Neural crest cell (in vitro differentiated cells): ENCODE measurements at regions not wholly inside any gene's neighbourhood (a gene's known extent, or its start where the extent isn't known, plus 50 kb on each side); places are given as distances from the start of the nearest gene placed in this dataset.

ENCODE experiments used
- DNase-seq: peaks from one replicate; pipeline ENCODE4 v3.0.0; 2021; ENCODE audit warnings: low read depth, mixed read lengths, low spot score
- H3K27ac Mint-ChIP-seq: one replicate; pipeline ENCODE4 v1.8.0; 2021; ENCODE audit warnings: mild to moderate bottlenecking, mixed read lengths; ENCODE audit not compliant: unreplicated experiment
- H3K27me3 Mint-ChIP-seq: 2 replicates; pipeline ENCODE4 v1.8.0; 2021; ENCODE audit warnings: low read depth, mild to moderate bottlenecking, mixed read lengths
- H3K36me3 Mint-ChIP-seq: 2 replicates; pipeline ENCODE4 v1.8.0; 2021; ENCODE audit warnings: low read depth, mild to moderate bottlenecking, mixed read lengths
- H3K4me1 Mint-ChIP-seq: 2 replicates; pipeline ENCODE4 v1.8.0; 2021; ENCODE audit warnings: mixed read lengths
- H3K4me3 Mint-ChIP-seq: one replicate; pipeline ENCODE4 v1.8.0; 2021; ENCODE audit warnings: mild to moderate bottlenecking, mixed read lengths
- H3K9me3 Mint-ChIP-seq: 2 replicates; pipeline ENCODE4 v1.8.0; 2021; ENCODE audit warnings: mixed read lengths
- TF ChIP-seq, protein P1 (sequence below): fragments of 200-600 bp; sonication (generic); conservative IDR thresholded peaks from 2 replicates; pipeline ENCODE4 v1.5.0; 2021; ENCODE audit warnings: antibody characterized with exemption, mild to moderate bottlenecking

DNA sequence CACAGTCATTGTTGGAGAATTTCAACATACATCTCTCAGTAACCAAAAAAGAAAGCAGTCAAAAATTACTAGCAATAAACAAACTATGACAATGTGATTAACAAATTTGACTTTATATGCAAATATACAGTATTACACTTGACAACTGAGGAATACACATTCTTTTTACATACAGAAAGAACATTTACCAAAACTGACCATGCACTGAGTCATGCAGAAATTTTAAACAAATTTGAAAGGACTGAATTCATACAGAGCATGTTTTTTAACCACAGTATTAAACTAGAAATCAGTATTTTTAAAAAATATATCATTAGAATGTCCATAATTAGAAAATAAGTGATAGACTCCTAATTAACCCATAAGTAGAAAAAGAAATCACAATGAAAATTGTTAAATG, 420.1 kb downstream of the TBC1D4 start:
- Mint-ChIP-seq H3K4me3 (no peak overlapping the region), H3K27me3 (no peaks in the 10 kb centered on the region), H3K9me3 (peaks cover 3% of the 10 kb centered on the region), H3K27ac (no peak overlapping the region), H3K4me1 (no peaks in the 10 kb centered on the region), H3K36me3 (no peaks in the 10 kb centered on the region)
- TF ChIP-seq, protein P1, sequence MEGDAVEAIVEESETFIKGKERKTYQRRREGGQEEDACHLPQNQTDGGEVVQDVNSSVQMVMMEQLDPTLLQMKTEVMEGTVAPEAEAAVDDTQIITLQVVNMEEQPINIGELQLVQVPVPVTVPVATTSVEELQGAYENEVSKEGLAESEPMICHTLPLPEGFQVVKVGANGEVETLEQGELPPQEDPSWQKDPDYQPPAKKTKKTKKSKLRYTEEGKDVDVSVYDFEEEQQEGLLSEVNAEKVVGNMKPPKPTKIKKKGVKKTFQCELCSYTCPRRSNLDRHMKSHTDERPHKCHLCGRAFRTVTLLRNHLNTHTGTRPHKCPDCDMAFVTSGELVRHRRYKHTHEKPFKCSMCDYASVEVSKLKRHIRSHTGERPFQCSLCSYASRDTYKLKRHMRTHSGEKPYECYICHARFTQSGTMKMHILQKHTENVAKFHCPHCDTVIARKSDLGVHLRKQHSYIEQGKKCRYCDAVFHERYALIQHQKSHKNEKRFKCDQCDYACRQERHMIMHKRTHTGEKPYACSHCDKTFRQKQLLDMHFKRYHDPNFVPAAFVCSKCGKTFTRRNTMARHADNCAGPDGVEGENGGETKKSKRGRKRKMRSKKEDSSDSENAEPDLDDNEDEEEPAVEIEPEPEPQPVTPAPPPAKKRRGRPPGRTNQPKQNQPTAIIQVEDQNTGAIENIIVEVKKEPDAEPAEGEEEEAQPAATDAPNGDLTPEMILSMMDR = no peak
- no peak for DNase-seq

DNA sequence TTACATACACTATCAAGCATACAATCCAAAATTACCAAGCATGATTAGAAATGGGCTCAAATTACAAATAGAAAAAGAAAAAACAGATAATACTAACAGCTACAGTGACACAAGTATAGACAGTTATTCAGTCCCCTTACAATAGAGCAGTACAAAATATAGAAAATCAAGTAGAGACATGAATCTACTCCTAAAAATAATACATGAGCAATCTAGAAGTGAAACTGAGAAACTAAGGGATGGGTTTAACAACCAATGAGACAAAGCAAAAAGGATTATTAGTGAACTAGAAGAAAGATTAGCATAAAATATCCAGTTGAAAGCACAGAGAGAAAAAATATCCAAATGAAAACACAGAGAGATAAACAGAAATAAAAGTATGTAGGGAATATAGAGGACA, 426.7 kb downstream of the TBC1D4 start:
- H3K27ac Mint-ChIP-seq = no peak overlapping the region
- DNase-seq = no peak
- H3K36me3 Mint-ChIP-seq = no peaks in the 10 kb centered on the region
- H3K9me3 Mint-ChIP-seq = no peaks in the 10 kb centered on the region
- TF ChIP-seq, protein P1 = no peak
- no peak overlapping the region for H3K4me3 Mint-ChIP-seq
- H3K27me3 Mint-ChIP-seq = no peaks in the 10 kb centered on the region
- H3K4me1 Mint-ChIP-seq = no peaks in the 10 kb centered on the region

DNA sequence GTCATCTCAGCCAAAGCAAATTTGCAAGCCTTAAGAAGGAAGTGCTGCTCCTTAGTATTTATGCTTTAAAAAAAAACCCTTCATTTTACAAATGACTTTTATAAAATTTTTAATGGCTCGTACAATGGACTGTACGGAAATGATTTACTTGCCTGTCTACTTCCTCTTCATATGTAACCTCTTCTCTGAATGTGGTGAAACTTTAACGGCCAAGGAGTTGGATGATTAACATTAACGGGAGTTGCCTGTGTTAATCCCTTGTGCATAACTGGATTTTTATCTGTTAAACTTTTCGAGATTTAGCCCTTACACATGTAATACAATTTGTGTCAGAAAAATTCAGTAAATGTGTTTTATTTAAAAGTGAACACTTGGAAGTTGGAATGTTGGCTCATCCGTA, 429.4 kb downstream of the TBC1D4 start:
- H3K36me3 Mint-ChIP-seq = no peaks in the 10 kb centered on the region
- H3K4me1 Mint-ChIP-seq = no peaks in the 10 kb centered on the region
- DNase-seq = no peak
- no peaks in the 10 kb centered on the region for H3K27me3 Mint-ChIP-seq
- peaks cover 5% of the 10 kb centered on the region for H3K9me3 Mint-ChIP-seq
- TF ChIP-seq, protein P1 = no peak
- H3K4me3 Mint-ChIP-seq = no peak overlapping the region
- H3K27ac Mint-ChIP-seq = no peak overlapping the region

DNA sequence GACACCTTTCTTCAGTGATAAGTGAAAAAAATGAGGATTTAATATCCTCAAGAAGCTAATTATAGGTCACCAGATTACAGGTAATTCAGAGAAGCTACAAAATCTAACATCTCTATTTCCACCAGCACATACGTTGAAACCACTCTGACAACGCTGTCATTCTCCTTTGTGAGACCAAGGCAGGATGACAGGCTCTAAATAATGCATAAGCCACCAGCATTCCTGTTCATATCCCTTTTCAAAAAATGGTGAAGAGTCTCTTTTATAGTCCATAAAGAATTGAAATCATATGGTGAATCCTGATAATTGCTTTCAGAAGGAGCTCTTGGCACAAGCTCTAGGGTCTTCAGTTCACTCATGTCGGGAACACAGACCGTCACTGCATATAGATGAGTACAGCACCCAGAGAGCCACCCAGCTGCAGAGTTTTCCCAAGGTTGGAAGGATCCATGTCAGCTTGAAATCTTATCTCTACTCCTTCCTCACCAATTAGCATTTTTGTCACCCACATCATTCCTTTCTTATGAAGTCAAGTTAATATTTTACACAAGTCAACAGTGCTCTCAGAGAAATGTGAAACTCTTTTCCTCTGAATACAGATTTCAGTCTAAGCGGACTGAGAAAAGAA, 431.4 kb downstream of the TBC1D4 start:
- Mint-ChIP-seq H3K36me3 (no peaks in the 10 kb centered on the region), H3K27ac (no peak overlapping the region), H3K4me1 (no peaks in the 10 kb centered on the region), H3K4me3 (no peak overlapping the region), H3K9me3 (peaks cover 8% of the 10 kb centered on the region), H3K27me3 (no peaks in the 10 kb centered on the region)
- no peak for DNase-seq
- TF ChIP-seq, protein P1 = no peak

DNA sequence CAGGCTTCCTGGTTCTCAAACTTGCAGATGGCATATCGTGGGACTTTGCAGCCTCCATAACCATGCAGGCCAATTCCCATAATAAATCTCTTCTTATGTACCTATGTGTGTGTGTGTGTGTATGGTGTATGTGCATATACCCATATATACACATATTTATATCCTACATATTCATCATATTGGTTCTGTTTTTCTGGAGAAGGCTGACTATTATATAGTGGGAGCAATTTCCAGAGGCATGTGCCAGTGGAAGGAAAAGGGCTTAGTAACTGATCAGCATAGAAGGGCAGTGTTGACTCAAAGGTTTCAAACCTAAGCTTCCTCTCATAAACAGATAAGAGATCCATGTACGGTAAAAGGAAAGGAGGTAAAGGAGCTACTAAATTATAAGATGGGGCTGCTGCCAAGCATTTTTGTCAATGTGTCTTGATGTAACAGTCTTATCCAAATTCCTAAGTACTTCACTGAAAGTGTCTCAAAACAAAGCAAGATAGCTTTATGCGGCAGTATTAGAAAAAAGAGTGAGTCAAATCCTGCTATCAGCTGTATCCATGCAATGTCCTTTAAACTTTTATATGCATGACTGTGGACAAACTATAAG, 432.1 kb downstream of the TBC1D4 start:
- no peaks in the 10 kb centered on the region for H3K4me1 Mint-ChIP-seq
- H3K4me3 Mint-ChIP-seq = no peak overlapping the region
- H3K36me3 Mint-ChIP-seq = no peaks in the 10 kb centered on the region
- peaks cover 8% of the 10 kb centered on the region for H3K9me3 Mint-ChIP-seq
- no peak for DNase-seq
- no peaks in the 10 kb centered on the region for H3K27me3 Mint-ChIP-seq
- H3K27ac Mint-ChIP-seq = no peak overlapping the region
- TF ChIP-seq, protein P1 = no peak
